Esophagus muscularis mucosa (tissue), 4 donors: ENCODE measurements at regions not wholly inside any gene's neighbourhood (a gene's known extent, or its start where the extent isn't known, plus 50 kb on each side); places are given as distances from the start of the nearest gene placed in this dataset.

Experiments
- CTCF ChIP-seq, 3 experiments: fragments of 200-600 bp in 2 of 3; fragments of 450-650 bp in 1 of 3; sonication (generic) in 2 of 3; IDR thresholded peaks; one replicate each; pipeline ENCODE4 v1.5.1; 2017 to 2019; ENCODE audit warnings: antibody characterized with exemption in 3 of 3, mild to moderate bottlenecking in 2 of 3, moderate library complexity in 1 of 3
- EP300 ChIP-seq: sonication (generic); formaldehyde crosslinking; IDR thresholded peaks from one replicate; pipeline ENCODE4 v1.6.1; 2017; ENCODE audit warnings: antibody characterized with exemption
- POLR2A ChIP-seq: fragments of 450-650 bp; IDR thresholded peaks from one replicate; pipeline ENCODE4 v1.6.1; 2017; ENCODE audit warnings: antibody characterized with exemption, moderate library complexity, mild to moderate bottlenecking, low read depth

- TF ChIP-seq CTCF (IDR thresholded peaks at IDR 0.05) (peak; percentile 90 to 98 (median 98)), POLR2A (no peak), EP300 (no peak)
Measured at GRCh38 chr12:38138225-38139221, 178.1 kb upstream of the ALG10B start.
